ENCODE measurements at regions not wholly inside any gene's neighbourhood (a gene's known extent, or its start where the extent isn't known, plus 50 kb on each side); places are given as distances from the start of the nearest gene placed in this dataset.

GRCh38 chr12:24075650-24076049 is 126.2 kb upstream of the SOX5 start:
- Mint-ChIP-seq H3K27ac (ENCODE audit: unreplicated experiment) (peak overlapping the region; percentile 1), H3K9me3 (ENCODE audit: unreplicated experiment) (no peaks in the 10 kb centered on the region), H3K4me1 (ENCODE audit: unreplicated experiment) (peaks cover 14% of the 10 kb centered on the region), H3K4me3 (ENCODE audit: unreplicated experiment) (no peak overlapping the region), H3K36me3 (ENCODE audit: unreplicated experiment) (no peaks in the 10 kb centered on the region), H3K27me3 (ENCODE audit: unreplicated experiment) (peaks cover 2% of the 10 kb centered on the region)
- DNase-seq (ENCODE audit: extremely low spot score, unreplicated experiment), result no peak
- TF ChIP-seq, protein P1, sequence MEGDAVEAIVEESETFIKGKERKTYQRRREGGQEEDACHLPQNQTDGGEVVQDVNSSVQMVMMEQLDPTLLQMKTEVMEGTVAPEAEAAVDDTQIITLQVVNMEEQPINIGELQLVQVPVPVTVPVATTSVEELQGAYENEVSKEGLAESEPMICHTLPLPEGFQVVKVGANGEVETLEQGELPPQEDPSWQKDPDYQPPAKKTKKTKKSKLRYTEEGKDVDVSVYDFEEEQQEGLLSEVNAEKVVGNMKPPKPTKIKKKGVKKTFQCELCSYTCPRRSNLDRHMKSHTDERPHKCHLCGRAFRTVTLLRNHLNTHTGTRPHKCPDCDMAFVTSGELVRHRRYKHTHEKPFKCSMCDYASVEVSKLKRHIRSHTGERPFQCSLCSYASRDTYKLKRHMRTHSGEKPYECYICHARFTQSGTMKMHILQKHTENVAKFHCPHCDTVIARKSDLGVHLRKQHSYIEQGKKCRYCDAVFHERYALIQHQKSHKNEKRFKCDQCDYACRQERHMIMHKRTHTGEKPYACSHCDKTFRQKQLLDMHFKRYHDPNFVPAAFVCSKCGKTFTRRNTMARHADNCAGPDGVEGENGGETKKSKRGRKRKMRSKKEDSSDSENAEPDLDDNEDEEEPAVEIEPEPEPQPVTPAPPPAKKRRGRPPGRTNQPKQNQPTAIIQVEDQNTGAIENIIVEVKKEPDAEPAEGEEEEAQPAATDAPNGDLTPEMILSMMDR (IDR thresholded peaks at IDR 0.05), result no peak

- H3K4me1 Mint-ChIP-seq (ENCODE audit: unreplicated experiment), result peaks cover 25% of the 10 kb centered on the region
- no peaks in the 10 kb centered on the region for H3K27me3 Mint-ChIP-seq (ENCODE audit: unreplicated experiment)
- H3K4me3 Mint-ChIP-seq (ENCODE audit: unreplicated experiment), result no peak overlapping the region
- no peak overlapping the region for H3K27ac Mint-ChIP-seq (ENCODE audit: unreplicated experiment)
- no peaks in the 10 kb centered on the region for H3K36me3 Mint-ChIP-seq (ENCODE audit: unreplicated experiment)
- TF ChIP-seq, protein P1 (IDR thresholded peaks at IDR 0.05), result no peak
- no peaks in the 10 kb centered on the region for H3K9me3 Mint-ChIP-seq (ENCODE audit: unreplicated experiment)
- DNase-seq (ENCODE audit: extremely low spot score, unreplicated experiment), result no peak
These were observed 123.8 kb upstream of the SOX5 start for GRCh38 chr12:24073170-24073810.

- no peak for DNase-seq (ENCODE audit: extremely low spot score, unreplicated experiment)
- Mint-ChIP-seq H3K4me3 (ENCODE audit: unreplicated experiment) (no peak overlapping the region), H3K9me3 (ENCODE audit: unreplicated experiment) (no peaks in the 10 kb centered on the region), H3K4me1 (ENCODE audit: unreplicated experiment) (peaks cover 35% of the 10 kb centered on the region), H3K27ac (ENCODE audit: unreplicated experiment) (no peak overlapping the region), H3K36me3 (ENCODE audit: unreplicated experiment) (no peaks in the 10 kb centered on the region), H3K27me3 (ENCODE audit: unreplicated experiment) (no peaks in the 10 kb centered on the region)
- TF ChIP-seq, protein P1 (IDR thresholded peaks at IDR 0.05), result no peak
These were observed 122.8 kb upstream of the SOX5 start for GRCh38 chr12:24072302-24072701.

GRCh38 chr12:24071842-24072241 is 122.4 kb upstream of the SOX5 start:
- Mint-ChIP-seq H3K36me3 (ENCODE audit: unreplicated experiment) (no peaks in the 10 kb centered on the region), H3K4me3 (ENCODE audit: unreplicated experiment) (no peak overlapping the region), H3K9me3 (ENCODE audit: unreplicated experiment) (no peaks in the 10 kb centered on the region), H3K4me1 (ENCODE audit: unreplicated experiment) (peaks cover 39% of the 10 kb centered on the region), H3K27ac (ENCODE audit: unreplicated experiment) (no peak overlapping the region), H3K27me3 (ENCODE audit: unreplicated experiment) (no peaks in the 10 kb centered on the region)
- TF ChIP-seq, protein P1 (IDR thresholded peaks at IDR 0.05), result no peak
- DNase-seq (ENCODE audit: extremely low spot score, unreplicated experiment), result no peak

- no peaks in the 10 kb centered on the region for H3K36me3 Mint-ChIP-seq (ENCODE audit: unreplicated experiment)
- H3K4me1 Mint-ChIP-seq (ENCODE audit: unreplicated experiment), result peaks cover 31% of the 10 kb centered on the region
- H3K9me3 Mint-ChIP-seq (ENCODE audit: unreplicated experiment), result no peaks in the 10 kb centered on the region
- no peak overlapping the region for H3K27ac Mint-ChIP-seq (ENCODE audit: unreplicated experiment)
- no peak overlapping the region for H3K4me3 Mint-ChIP-seq (ENCODE audit: unreplicated experiment)
- TF ChIP-seq, protein P1 (IDR thresholded peaks at IDR 0.05), result no peak
- no peak for DNase-seq (ENCODE audit: extremely low spot score, unreplicated experiment)
- H3K27me3 Mint-ChIP-seq (ENCODE audit: unreplicated experiment), result no peaks in the 10 kb centered on the region
These were observed 120.3 kb upstream of the SOX5 start for GRCh38 chr12:24069532-24070395.
